ENCODE measurements at regions not wholly inside any gene's neighbourhood (a gene's known extent, or its start where the extent isn't known, plus 50 kb on each side); places are given as distances from the start of the nearest gene placed in this dataset.

DNA sequence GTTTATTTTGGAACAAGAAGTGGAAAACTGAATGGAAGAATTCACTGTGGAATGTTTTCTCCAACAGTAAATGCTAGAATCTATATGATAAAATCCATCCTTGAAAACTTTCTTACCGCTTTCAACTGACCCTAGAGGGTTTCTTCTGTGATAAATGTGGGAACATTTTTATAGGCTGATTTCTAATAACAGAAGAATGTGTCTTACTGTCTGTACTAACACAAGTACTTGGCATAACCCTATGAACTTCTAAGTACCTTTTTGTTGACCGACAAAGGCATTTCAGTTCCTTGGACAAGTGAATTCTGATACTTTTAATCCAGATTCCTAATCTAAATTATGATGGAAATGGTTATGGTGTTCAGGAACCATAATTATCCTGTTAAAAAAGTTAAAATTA lies 1109.7 kb upstream of the FLRT2 start:
- CTCF ChIA-PET: no interaction called here
- POLR2A ChIA-PET: no interaction called here
- no peak for DNase-seq (ENCODE audit: extremely low spot score)
- TF ChIP-seq ELF4 (IDR thresholded peaks at IDR 0.05): no peak
- TF ChIP-seq ZNF384 (IDR thresholded peaks at IDR 0.05): no peak
- no peak for TF ChIP-seq L3MBTL2 (conservative IDR thresholded peaks at IDR 0.05)
- no peak for TF ChIP-seq SP1 (IDR thresholded peaks at IDR 0.05)
- TF ChIP-seq, protein P1, sequence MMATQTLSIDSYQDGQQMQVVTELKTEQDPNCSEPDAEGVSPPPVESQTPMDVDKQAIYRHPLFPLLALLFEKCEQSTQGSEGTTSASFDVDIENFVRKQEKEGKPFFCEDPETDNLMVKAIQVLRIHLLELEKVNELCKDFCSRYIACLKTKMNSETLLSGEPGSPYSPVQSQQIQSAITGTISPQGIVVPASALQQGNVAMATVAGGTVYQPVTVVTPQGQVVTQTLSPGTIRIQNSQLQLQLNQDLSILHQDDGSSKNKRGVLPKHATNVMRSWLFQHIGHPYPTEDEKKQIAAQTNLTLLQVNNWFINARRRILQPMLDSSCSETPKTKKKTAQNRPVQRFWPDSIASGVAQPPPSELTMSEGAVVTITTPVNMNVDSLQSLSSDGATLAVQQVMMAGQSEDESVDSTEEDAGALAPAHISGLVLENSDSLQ (IDR thresholded peaks at IDR 0.05): no peak
- TF ChIP-seq FOXM1 (IDR thresholded peaks at IDR 0.05; ENCODE audit: borderline replicate concordance): no peak
- no peak for TF ChIP-seq FOXA1 (IDR thresholded peaks at IDR 0.05)
- TF ChIP-seq LEF1 (IDR thresholded peaks at IDR 0.05; ENCODE audit: borderline replicate concordance): no peak
- no peak for TF ChIP-seq BHLHE40 (IDR thresholded peaks at IDR 0.05; ENCODE audit: borderline replicate concordance)
- no peak for TF ChIP-seq CTBP1 (IDR thresholded peaks at IDR 0.05; ENCODE audit: borderline replicate concordance)
- no peak for TF ChIP-seq FOXK2 (IDR thresholded peaks at IDR 0.05)
- no peak for TF ChIP-seq TARDBP (IDR thresholded peaks at IDR 0.05)
- TF ChIP-seq NFRKB (IDR thresholded peaks at IDR 0.05): no peak
- TF ChIP-seq SUZ12 (IDR thresholded peaks at IDR 0.05): no peak
- TF ChIP-seq ARNT (IDR thresholded peaks at IDR 0.05): no peak
- no peak for TF ChIP-seq HDGF (IDR thresholded peaks at IDR 0.05; ENCODE audit: borderline replicate concordance)

DNA sequence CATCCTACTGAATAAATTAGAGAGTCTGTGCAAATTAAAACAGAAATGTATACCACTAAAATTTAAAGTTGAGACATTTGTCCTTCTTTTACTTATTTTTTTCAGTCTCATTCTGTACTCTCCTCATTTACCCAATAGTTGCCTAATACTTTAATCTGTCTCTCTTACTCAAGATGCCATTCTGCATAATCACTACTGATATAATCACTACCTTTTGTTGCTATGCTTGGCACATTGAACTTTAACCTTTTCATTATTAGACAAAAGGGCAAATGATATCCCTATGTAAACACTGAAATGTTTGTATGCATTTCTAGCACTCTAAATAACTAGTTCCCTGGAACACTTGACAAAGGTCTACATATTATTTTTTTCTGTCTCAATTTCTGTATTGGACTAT lies 1108.3 kb upstream of the FLRT2 start:
- TF ChIP-seq SP1 (IDR thresholded peaks at IDR 0.05): no peak
- TF ChIP-seq L3MBTL2 (conservative IDR thresholded peaks at IDR 0.05): no peak
- TF ChIP-seq, protein P1 (IDR thresholded peaks at IDR 0.05): no peak
- no peak for TF ChIP-seq BHLHE40 (IDR thresholded peaks at IDR 0.05; ENCODE audit: borderline replicate concordance)
- TF ChIP-seq NFRKB (IDR thresholded peaks at IDR 0.05): no peak
- DNase-seq (ENCODE audit: extremely low spot score): no peak
- ChIA-PET CTCF (no interaction called here), POLR2A (no interaction called here)

DNA sequence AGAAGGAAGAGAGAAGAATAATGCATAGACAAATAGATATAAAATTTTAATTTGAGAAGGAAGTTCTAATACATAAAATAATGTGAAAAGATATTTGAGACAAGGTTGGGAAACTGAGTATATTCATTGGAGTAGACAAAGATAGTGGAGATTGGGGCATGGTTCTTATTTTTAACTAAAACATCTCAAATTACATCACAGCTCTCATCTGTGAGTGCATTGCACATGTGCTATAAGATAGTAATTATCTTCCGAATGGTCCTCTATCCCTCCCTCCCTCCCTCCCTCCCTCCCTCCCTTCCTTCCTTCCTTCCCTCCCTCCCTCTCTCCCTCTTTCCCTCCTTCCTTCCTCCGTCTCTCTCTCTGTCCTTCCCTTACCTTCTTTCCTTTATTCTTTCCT lies 1104.0 kb upstream of the FLRT2 start:
- CTCF ChIA-PET: no interaction called here

DNA sequence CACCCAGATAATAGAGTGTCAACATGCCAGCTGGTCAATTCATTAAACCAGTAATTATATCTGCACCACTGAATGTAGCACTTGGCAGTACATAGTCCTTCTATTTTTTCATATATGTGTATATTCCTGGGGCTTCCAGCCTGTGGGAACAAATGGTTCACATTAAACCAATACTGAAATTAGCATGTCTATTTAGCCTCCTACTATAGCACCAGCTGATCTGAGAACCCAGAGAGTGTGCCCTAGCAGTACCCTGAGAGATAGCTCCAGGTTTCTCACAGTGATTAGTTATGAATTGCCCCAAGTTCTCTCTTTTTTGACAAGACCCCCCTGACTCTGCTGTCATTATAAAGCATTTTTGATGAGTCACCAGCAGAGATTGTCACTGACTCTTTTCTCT lies 1097.3 kb upstream of the FLRT2 start:
- DNase-seq (ENCODE audit: extremely low spot score): no peak
- TF ChIP-seq NFRKB (IDR thresholded peaks at IDR 0.05) (no peak), HDGF (IDR thresholded peaks at IDR 0.05; ENCODE audit: borderline replicate concordance) (no peak), SUZ12 (IDR thresholded peaks at IDR 0.05) (no peak), ZNF384 (IDR thresholded peaks at IDR 0.05) (no peak), SP1 (IDR thresholded peaks at IDR 0.05) (no peak)
- CTCF ChIA-PET: no interaction called here
- POLR2A ChIA-PET: no interaction called here

More for the DNA sequence above, 1104.0 kb upstream of the FLRT2 start:
- no peak for TF ChIP-seq HDGF (IDR thresholded peaks at IDR 0.05; ENCODE audit: borderline replicate concordance)
- no peak for TF ChIP-seq ELF4 (IDR thresholded peaks at IDR 0.05)
- no peak for TF ChIP-seq FOXK2 (IDR thresholded peaks at IDR 0.05)
- no peak for TF ChIP-seq BHLHE40 (IDR thresholded peaks at IDR 0.05; ENCODE audit: borderline replicate concordance)
- no peak for TF ChIP-seq ZNF384 (IDR thresholded peaks at IDR 0.05)
- no peak for TF ChIP-seq TARDBP (IDR thresholded peaks at IDR 0.05)
- no peak for TF ChIP-seq SUZ12 (IDR thresholded peaks at IDR 0.05)
- POLR2A ChIA-PET: no interaction called here
- DNase-seq (ENCODE audit: extremely low spot score): no peak

DNA sequence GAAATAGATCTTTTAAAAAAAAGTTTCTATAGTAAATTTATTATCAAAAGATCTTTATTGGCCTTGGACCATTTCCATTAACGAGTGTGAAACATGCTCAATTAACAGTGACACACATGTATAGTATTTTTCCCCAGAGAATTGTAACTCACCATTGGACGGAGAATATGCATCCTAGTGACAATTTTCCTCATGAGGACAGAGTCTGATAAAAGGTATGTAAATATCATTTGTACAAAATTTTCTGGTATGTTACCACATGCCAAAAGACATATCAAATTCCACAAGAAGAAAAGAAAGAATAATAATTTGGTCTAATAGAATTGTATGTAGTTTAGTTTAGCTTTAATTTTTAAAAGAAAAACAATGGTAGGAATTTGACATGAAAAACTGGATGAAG lies 1096.0 kb upstream of the FLRT2 start:
- CTCF ChIA-PET: no interaction called here
- TF ChIP-seq CTBP1 (IDR thresholded peaks at IDR 0.05; ENCODE audit: borderline replicate concordance): no peak
- POLR2A ChIA-PET: no interaction called here
- DNase-seq (ENCODE audit: extremely low spot score): no peak

DNA sequence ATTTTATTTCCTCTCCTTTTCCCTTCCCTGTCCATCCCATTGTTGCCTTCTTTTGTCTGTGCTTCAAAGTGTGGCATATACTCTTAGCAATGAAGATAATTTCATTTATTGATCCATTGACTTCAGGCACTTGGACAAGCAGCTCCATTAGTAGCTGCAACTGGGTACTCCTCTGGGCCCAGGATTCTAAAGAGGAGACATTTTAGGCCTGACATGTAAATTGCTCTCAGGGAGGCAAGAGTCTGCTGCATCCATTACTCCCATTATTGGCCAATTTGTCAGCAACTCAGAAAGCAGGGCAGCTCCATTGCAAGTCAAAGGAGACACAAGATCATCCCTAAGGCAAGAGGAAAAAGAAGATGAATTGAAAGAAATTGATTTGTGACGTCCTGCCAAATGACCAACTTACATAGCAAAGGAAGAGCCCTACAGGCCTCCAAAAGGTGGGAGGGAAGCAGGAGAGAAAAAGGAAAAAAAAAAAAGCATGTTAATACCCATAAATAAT lies 1094.1 kb upstream of the FLRT2 start:
- TF ChIP-seq NFRKB (IDR thresholded peaks at IDR 0.05): no peak
- TF ChIP-seq, protein P1 (IDR thresholded peaks at IDR 0.05): no peak
- TF ChIP-seq LEF1 (IDR thresholded peaks at IDR 0.05; ENCODE audit: borderline replicate concordance): no peak
- TF ChIP-seq SUZ12 (IDR thresholded peaks at IDR 0.05): no peak
- no peak for TF ChIP-seq ARNT (IDR thresholded peaks at IDR 0.05)
- no peak for TF ChIP-seq SP1 (IDR thresholded peaks at IDR 0.05)
- TF ChIP-seq BHLHE40 (IDR thresholded peaks at IDR 0.05; ENCODE audit: borderline replicate concordance): no peak
- TF ChIP-seq HDGF (IDR thresholded peaks at IDR 0.05; ENCODE audit: borderline replicate concordance): no peak
- TF ChIP-seq ZNF384 (IDR thresholded peaks at IDR 0.05): no peak
- TF ChIP-seq TARDBP (IDR thresholded peaks at IDR 0.05): no peak
- no peak for TF ChIP-seq FOXK2 (IDR thresholded peaks at IDR 0.05)
- no peak for TF ChIP-seq CTBP1 (IDR thresholded peaks at IDR 0.05; ENCODE audit: borderline replicate concordance)
- TF ChIP-seq FOXA1 (IDR thresholded peaks at IDR 0.05): no peak
- DNase-seq (ENCODE audit: extremely low spot score): no peak
- ChIA-PET POLR2A (no interaction called here), CTCF (no interaction called here)

DNA sequence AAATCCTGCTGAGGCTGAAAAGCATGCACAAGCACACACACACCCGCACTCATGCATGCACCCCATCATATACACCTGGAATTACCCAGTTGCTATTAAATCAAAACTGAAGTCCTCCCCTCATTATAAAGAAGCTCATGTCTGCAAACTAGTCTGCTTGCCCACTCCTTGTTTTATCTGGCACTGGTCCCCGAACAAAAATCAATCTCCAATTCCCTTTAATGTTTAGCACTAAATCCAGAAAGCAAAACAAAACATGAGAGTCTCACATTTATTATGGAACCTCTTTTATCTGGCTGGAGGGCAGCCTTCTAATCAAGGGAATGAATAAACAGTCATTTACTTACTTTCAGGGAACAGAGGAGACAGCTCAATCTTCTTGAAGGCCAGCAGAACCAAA lies 1093.4 kb upstream of the FLRT2 start:
- TF ChIP-seq FOXM1 (IDR thresholded peaks at IDR 0.05; ENCODE audit: borderline replicate concordance) (no peak), HDGF (IDR thresholded peaks at IDR 0.05; ENCODE audit: borderline replicate concordance) (no peak), SUZ12 (IDR thresholded peaks at IDR 0.05) (no peak), NFRKB (IDR thresholded peaks at IDR 0.05) (no peak), SP1 (IDR thresholded peaks at IDR 0.05) (no peak), FOXK2 (IDR thresholded peaks at IDR 0.05) (no peak), ELF4 (IDR thresholded peaks at IDR 0.05) (no peak), BHLHE40 (IDR thresholded peaks at IDR 0.05; ENCODE audit: borderline replicate concordance) (no peak), L3MBTL2 (conservative IDR thresholded peaks at IDR 0.05) (no peak)
- CTCF ChIA-PET: no interaction called here
- DNase-seq (ENCODE audit: extremely low spot score): no peak
- POLR2A ChIA-PET: no interaction called here
